ENCODE measurements at regions not wholly inside any gene's neighbourhood (a gene's known extent, or its start where the extent isn't known, plus 50 kb on each side); places are given as distances from the start of the nearest gene placed in this dataset.

- TF ChIP-seq, protein P1, sequence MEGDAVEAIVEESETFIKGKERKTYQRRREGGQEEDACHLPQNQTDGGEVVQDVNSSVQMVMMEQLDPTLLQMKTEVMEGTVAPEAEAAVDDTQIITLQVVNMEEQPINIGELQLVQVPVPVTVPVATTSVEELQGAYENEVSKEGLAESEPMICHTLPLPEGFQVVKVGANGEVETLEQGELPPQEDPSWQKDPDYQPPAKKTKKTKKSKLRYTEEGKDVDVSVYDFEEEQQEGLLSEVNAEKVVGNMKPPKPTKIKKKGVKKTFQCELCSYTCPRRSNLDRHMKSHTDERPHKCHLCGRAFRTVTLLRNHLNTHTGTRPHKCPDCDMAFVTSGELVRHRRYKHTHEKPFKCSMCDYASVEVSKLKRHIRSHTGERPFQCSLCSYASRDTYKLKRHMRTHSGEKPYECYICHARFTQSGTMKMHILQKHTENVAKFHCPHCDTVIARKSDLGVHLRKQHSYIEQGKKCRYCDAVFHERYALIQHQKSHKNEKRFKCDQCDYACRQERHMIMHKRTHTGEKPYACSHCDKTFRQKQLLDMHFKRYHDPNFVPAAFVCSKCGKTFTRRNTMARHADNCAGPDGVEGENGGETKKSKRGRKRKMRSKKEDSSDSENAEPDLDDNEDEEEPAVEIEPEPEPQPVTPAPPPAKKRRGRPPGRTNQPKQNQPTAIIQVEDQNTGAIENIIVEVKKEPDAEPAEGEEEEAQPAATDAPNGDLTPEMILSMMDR (IDR thresholded peaks at IDR 0.05; ENCODE audit: insufficient read depth, low read length, severe bottlenecking), result no peak
- Histone ChIP-seq H3K4me3 (ENCODE audit: low read depth, low read length) (no peak overlapping the region), H3K27me3 (ENCODE audit: control insufficient read depth, insufficient read depth, low read length) (no peaks in the 10 kb centered on the region), H3K36me3 (ENCODE audit: control insufficient read depth, insufficient read depth, low read length) (no peaks in the 10 kb centered on the region)
- no peak for FAIRE-seq
- DNase-seq (ENCODE audit: low read depth), result no peak
These were observed 106.7 kb downstream of the SPATA19 start for GRCh38 chr11:133738624-133739023.

GRCh38 chr11:133733631-133734030 lies 111.7 kb downstream of the SPATA19 start:
- Histone ChIP-seq H3K27me3 (ENCODE audit: control insufficient read depth, insufficient read depth, low read length) (no peaks in the 10 kb centered on the region), H3K4me3 (ENCODE audit: low read depth, low read length) (no peak overlapping the region), H3K36me3 (ENCODE audit: control insufficient read depth, insufficient read depth, low read length) (no peaks in the 10 kb centered on the region)
- TF ChIP-seq, protein P1 (IDR thresholded peaks at IDR 0.05; ENCODE audit: insufficient read depth, low read length, severe bottlenecking), result no peak
- DNase-seq (ENCODE audit: low read depth), result no peak
- no peak for FAIRE-seq

DNA sequence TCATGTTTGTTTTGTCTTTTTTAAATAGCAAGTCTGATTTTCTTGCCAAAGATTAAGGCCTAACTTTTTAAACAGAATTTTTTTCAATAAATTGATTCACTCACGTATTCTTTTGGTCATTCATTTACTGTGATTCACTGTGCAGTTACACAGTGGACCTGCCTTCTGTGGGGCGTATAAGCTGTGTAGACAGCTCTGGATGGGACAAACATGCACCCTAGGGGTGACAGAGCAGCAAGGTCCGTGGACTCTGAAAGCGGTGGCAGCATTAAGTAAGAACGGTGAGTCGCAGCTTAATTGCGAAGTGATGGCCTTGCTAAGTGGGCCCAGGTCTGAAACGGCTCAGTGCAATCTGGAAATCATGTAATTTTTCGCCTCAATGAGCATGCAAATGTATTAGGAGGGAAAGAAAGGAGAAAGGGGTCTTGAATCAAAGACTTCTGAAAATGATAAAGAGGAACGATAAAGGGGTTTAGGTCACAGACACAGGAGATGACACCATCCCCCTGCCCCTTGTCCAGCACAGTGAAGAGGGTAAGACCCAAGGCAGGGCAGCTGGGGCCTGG lies 113.1 kb downstream of the SPATA19 start:
- H3K4me3 ChIP-seq (ENCODE audit: low read depth, low read length), result no peak overlapping the region
- DNase-seq (ENCODE audit: low read depth) (no peak), FAIRE-seq (no peak)
- TF ChIP-seq, protein P1 (IDR thresholded peaks at IDR 0.05; ENCODE audit: insufficient read depth, low read length, severe bottlenecking), result no peak
- no peaks in the 10 kb centered on the region for H3K27me3 ChIP-seq (ENCODE audit: control insufficient read depth, insufficient read depth, low read length)
- H3K36me3 ChIP-seq (ENCODE audit: control insufficient read depth, insufficient read depth, low read length), result no peaks in the 10 kb centered on the region

DNA sequence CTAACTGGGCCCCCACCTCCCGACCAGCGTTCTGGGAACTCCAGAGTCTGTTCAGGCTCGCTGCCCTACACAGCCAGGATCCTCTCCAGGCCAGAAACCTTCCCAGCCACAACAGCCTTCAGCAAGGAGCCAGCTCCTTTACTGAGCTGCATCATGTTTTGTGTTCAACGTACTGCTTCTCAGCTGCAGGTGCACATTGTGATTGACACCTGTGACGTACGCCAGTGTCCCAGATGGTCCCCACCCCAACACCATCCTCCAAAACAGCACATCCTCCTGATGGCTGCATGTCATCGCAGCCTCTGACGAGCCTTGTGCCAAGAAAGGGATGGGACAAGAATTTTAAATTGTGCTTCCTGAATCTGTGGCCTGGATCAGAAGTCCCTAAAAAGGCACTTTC lies 117.5 kb downstream of the SPATA19 start:
- Histone ChIP-seq H3K4me3 (ENCODE audit: low read depth, low read length) (no peak overlapping the region), H3K27me3 (ENCODE audit: control insufficient read depth, insufficient read depth, low read length) (no peaks in the 10 kb centered on the region), H3K36me3 (ENCODE audit: control insufficient read depth, insufficient read depth, low read length) (no peaks in the 10 kb centered on the region)
- DNase-seq (ENCODE audit: low read depth) (no peak), FAIRE-seq (no peak)
- TF ChIP-seq, protein P1 (IDR thresholded peaks at IDR 0.05; ENCODE audit: insufficient read depth, low read length, severe bottlenecking), result no peak

- TF ChIP-seq, protein P1 (IDR thresholded peaks at IDR 0.05; ENCODE audit: insufficient read depth, low read length, severe bottlenecking), result no peak
- FAIRE-seq, result no peak
- Histone ChIP-seq H3K4me3 (ENCODE audit: low read depth, low read length) (no peak overlapping the region), H3K27me3 (ENCODE audit: control insufficient read depth, insufficient read depth, low read length) (no peaks in the 10 kb centered on the region), H3K36me3 (ENCODE audit: control insufficient read depth, insufficient read depth, low read length) (no peaks in the 10 kb centered on the region)
- DNase-seq (ENCODE audit: low read depth), result no peak
These were observed 118.8 kb downstream of the SPATA19 start for GRCh38 chr11:133726542-133726941.

GRCh38 chr11:133724116-133724515 lies 121.2 kb downstream of the SPATA19 start:
- TF ChIP-seq, protein P1 (IDR thresholded peaks at IDR 0.05; ENCODE audit: insufficient read depth, low read length, severe bottlenecking), result no peak
- FAIRE-seq (no peak), DNase-seq (ENCODE audit: low read depth) (no peak)
- Histone ChIP-seq H3K27me3 (ENCODE audit: control insufficient read depth, insufficient read depth, low read length) (no peaks in the 10 kb centered on the region), H3K4me3 (ENCODE audit: low read depth, low read length) (no peak overlapping the region), H3K36me3 (ENCODE audit: control insufficient read depth, insufficient read depth, low read length) (no peaks in the 10 kb centered on the region)
